ENCODE measurements at regions not wholly inside any gene's neighbourhood (a gene's known extent, or its start where the extent isn't known, plus 50 kb on each side); places are given as distances from the start of the nearest gene placed in this dataset.

GRCh38 chr7:9691286-9691685, 1257.9 kb downstream of the NXPH1 start:
- H4K8ac ChIP-seq (ENCODE audit: low read depth in 2 of 2, low read length in 2 of 2), result no peak overlapping the region
- no peak overlapping the region for H2AFZ ChIP-seq (replicated peaks; ENCODE audit: low read length, poor library complexity)
- no peak overlapping the region for H2AK9ac ChIP-seq (replicated peaks; ENCODE audit: low read depth, low read length, poor library complexity)

More at GRCh38 chr7:9691286-9691685, 1257.9 kb downstream of the NXPH1 start:
- H2BK120ac ChIP-seq (ENCODE audit: low read depth, low read length), result no peak overlapping the region
- H3K9me3 ChIP-seq (ENCODE audit: control insufficient read depth, insufficient read depth, low read length), result peaks cover 16% of the 10 kb centered on the region
- POLR2A ChIA-PET (ENCODE audit: unreplicated experiment), result no interaction called here
- H2AK5ac ChIP-seq (ENCODE audit: low read depth, low read length), result no peak overlapping the region
- no peaks in the 10 kb centered on the region for H3K4me1 ChIP-seq (ENCODE audit: control insufficient read depth, insufficient read depth, low read length)
- H3K27ac ChIP-seq (ENCODE audit: insufficient read depth, low read length), result no peak overlapping the region
- DNase-seq (no peak), ATAC-seq (ENCODE audit: low read depth) (no peak)
- dilution Hi-C loops (cut with HindIII; ENCODE audit: low sequenced_read_pairs, unreplicated experiment), result no loop called here
- TF ChIP-seq BHLHE40 (IDR thresholded peaks at IDR 0.05; ENCODE audit: low read depth, low read length), result no peak
- TF ChIP-seq RAD21 (IDR thresholded peaks at IDR 0.05; ENCODE audit: low read length), result no peak
- no peak for TF ChIP-seq RFX5 (IDR thresholded peaks at IDR 0.05; ENCODE audit: low read depth, low read length)
- TF ChIP-seq CTCF (conservative IDR thresholded peaks at IDR 0.05; ENCODE audit: low read depth, low read length), result no peak
- no peak for TF ChIP-seq ELK1 (IDR thresholded peaks at IDR 0.05; ENCODE audit: borderline replicate concordance, low read depth, low read length)
- no peak for TF ChIP-seq MXI1 (IDR thresholded peaks at IDR 0.05; ENCODE audit: borderline replicate concordance, low read depth, low read length)
- TF ChIP-seq CHD1 (IDR thresholded peaks at IDR 0.05; ENCODE audit: low read depth, low read length), result no peak
- TF ChIP-seq FOS (IDR thresholded peaks at IDR 0.05; ENCODE audit: low read depth, low read length), result no peak
- intact Hi-C loops (cut with micrococcal nuclease), result no loop called here
- no peak overlapping the region for H2BK20ac ChIP-seq (ENCODE audit: low read depth, low read length)
- no peak overlapping the region for H3K4me3 ChIP-seq (ENCODE audit: insufficient read depth, low read depth, low read length)
- CTCF ChIA-PET, result no interaction called here
- no peak overlapping the region for H3K14ac ChIP-seq (replicated peaks; ENCODE audit: low read depth, low read length)
- no peaks in the 10 kb centered on the region for H4K20me1 ChIP-seq (ENCODE audit: insufficient read depth, low read length)
- no peaks in the 10 kb centered on the region for H3K27me3 ChIP-seq (ENCODE audit: control insufficient read depth, insufficient read depth, low read length)
- H3K36me3 ChIP-seq (ENCODE audit: control insufficient read depth, insufficient read depth, low read length), result no peaks in the 10 kb centered on the region
- no peak overlapping the region for H2BK5ac ChIP-seq (ENCODE audit: low read depth, low read length, poor library complexity, severe bottlenecking)
- in situ Hi-C loops (cut with MboI; ENCODE audit: low sequenced_read_pairs), result no loop called here
- H3K23ac ChIP-seq (ENCODE audit: low read depth, low read length), result no peak overlapping the region
- no peak overlapping the region for H3K4me2 ChIP-seq (ENCODE audit: low read depth, low read length)
- no peak overlapping the region for H3K56ac ChIP-seq (ENCODE audit: extremely low read depth, insufficient read depth, low read length)
- no peak overlapping the region for H2BK15ac ChIP-seq (ENCODE audit: low read depth, low read length)
- H3K79me1 ChIP-seq (ENCODE audit: low read depth in 1 of 2, low read length in 2 of 2), result no peaks in the 10 kb centered on the region
- H3K9me1 ChIP-seq (ENCODE audit: insufficient read depth, low read length), result no peaks in the 10 kb centered on the region
- H4K5ac ChIP-seq (ENCODE audit: low read depth, low read length), result no peak overlapping the region
- H4K91ac ChIP-seq (ENCODE audit: insufficient read depth, low read depth, low read length), result no peak overlapping the region
- H3K9ac ChIP-seq (ENCODE audit: low read depth, low read length), result no peak overlapping the region
- H3K18ac ChIP-seq (ENCODE audit: low read depth, low read length), result no peak overlapping the region
- WGBS, 2 experiments (ENCODE audit: extremely low coverage in 2 of 2, insufficient read length in 1 of 2), result no CpG with 5 or more reads among the region's 2 CpGs
- H3K4ac ChIP-seq (ENCODE audit: low read depth, low read length), result no peak overlapping the region
- no TSS peak for BruUV-seq (replicated peaks)

All from IMR-90 (cell line).